ENCODE measurements at regions not wholly inside any gene's neighbourhood (a gene's known extent, or its start where the extent isn't known, plus 50 kb on each side); places are given as distances from the start of the nearest gene placed in this dataset.

DNA sequence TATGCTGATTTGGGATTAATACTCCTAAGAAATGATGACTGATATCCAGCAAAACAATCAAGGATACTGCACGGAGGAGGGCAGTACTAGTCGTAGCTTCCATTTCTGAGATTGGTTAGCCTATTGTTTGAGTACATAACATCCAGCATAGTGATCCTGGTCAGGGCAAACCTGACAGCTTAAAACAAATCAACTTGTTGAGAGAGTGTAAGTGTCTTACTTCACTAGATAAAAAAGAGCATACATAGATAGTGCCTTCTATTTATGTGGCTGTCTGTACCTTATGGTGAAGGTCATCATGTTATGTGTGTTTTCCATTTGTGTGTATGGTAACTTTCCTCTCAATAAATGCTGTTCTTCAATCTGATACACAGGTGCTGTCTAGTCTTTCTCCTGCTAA is 228.4 kb downstream of the PTGER3 start (continued):
- TF ChIP-seq GRHL2 (CRISPR knock-in tag; IDR thresholded peaks at IDR 0.05; ENCODE audit: insufficient replicate concordance, severe bottlenecking) = no peak
- no peak for TF ChIP-seq PRDM15 (CRISPR knock-in tag; IDR thresholded peaks at IDR 0.05)
- TF ChIP-seq JUN (CRISPR knock-in tag; IDR thresholded peaks at IDR 0.05) = no peak
- TF ChIP-seq, protein P1, sequence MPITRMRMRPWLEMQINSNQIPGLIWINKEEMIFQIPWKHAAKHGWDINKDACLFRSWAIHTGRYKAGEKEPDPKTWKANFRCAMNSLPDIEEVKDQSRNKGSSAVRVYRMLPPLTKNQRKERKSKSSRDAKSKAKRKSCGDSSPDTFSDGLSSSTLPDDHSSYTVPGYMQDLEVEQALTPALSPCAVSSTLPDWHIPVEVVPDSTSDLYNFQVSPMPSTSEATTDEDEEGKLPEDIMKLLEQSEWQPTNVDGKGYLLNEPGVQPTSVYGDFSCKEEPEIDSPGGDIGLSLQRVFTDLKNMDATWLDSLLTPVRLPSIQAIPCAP (CRISPR knock-in tag; IDR thresholded peaks at IDR 0.05) = no peak
- TF ChIP-seq ZNF263 (CRISPR knock-in tag; IDR thresholded peaks at IDR 0.05; ENCODE audit: low read depth) = no peak
- no peak for TF ChIP-seq ZNF219 (CRISPR knock-in tag; IDR thresholded peaks at IDR 0.05; ENCODE audit: borderline replicate concordance)

- CTCF ChIA-PET = no interaction called here
- POLR2A ChIA-PET = no interaction called here
- Mint-ChIP-seq H3K27me3 (ENCODE audit: low read depth) (no peaks in the 10 kb centered on the region), H3K4me3 (no peak overlapping the region), H3K27ac (no peak overlapping the region), H3K9me3 (peaks cover 1% of the 10 kb centered on the region), H3K4me1 (peaks cover 3% of the 10 kb centered on the region; the same call in 1 of the 2 replicates), H3K36me3 (no peaks in the 10 kb centered on the region)
- no peak for ATAC-seq
- no peak for TF ChIP-seq FOXK1 (CRISPR knock-in tag; IDR thresholded peaks at IDR 0.05)
- TF ChIP-seq MXD4 (CRISPR knock-in tag; IDR thresholded peaks at IDR 0.05; ENCODE audit: borderline replicate concordance) = no peak
- no peak for TF ChIP-seq ESRRA (CRISPR knock-in tag; IDR thresholded peaks at IDR 0.05; ENCODE audit: borderline replicate concordance)
- TF ChIP-seq, protein P2, sequence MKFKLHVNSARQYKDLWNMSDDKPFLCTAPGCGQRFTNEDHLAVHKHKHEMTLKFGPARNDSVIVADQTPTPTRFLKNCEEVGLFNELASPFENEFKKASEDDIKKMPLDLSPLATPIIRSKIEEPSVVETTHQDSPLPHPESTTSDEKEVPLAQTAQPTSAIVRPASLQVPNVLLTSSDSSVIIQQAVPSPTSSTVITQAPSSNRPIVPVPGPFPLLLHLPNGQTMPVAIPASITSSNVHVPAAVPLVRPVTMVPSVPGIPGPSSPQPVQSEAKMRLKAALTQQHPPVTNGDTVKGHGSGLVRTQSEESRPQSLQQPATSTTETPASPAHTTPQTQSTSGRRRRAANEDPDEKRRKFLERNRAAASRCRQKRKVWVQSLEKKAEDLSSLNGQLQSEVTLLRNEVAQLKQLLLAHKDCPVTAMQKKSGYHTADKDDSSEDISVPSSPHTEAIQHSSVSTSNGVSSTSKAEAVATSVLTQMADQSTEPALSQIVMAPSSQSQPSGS (CRISPR knock-in tag; IDR thresholded peaks at IDR 0.05; ENCODE audit: borderline replicate concordance, low read depth) = no peak
- no peak for TF ChIP-seq NR3C1 (CRISPR knock-in tag; conservative IDR thresholded peaks at IDR 0.05; ENCODE audit: low read depth)
- no peak for TF ChIP-seq TCF7 (CRISPR knock-in tag; IDR thresholded peaks at IDR 0.05; ENCODE audit: low read depth)
- no peak for TF ChIP-seq ZNF138 (CRISPR knock-in tag; conservative IDR thresholded peaks at IDR 0.05)
- no peak for TF ChIP-seq JAZF1 (CRISPR knock-in tag; IDR thresholded peaks at IDR 0.05)
- no peak for DNase-seq (ENCODE audit: low spot score)
Observed at GRCh38 chr1:70819785-70820184, 227.8 kb downstream of the PTGER3 start.

GRCh38 chr1:70820396-70820795 is 227.2 kb downstream of the PTGER3 start:
- DNase-seq (ENCODE audit: low spot score) (no peak), ATAC-seq (no peak)
- ChIA-PET POLR2A (no interaction called here), CTCF (no interaction called here)
- Mint-ChIP-seq H3K27me3 (ENCODE audit: low read depth) (no peaks in the 10 kb centered on the region), H3K27ac (no peak overlapping the region), H3K4me3 (no peak overlapping the region), H3K9me3 (peaks cover 7% of the 10 kb centered on the region), H3K36me3 (no peaks in the 10 kb centered on the region), H3K4me1 (peaks cover 5% of the 10 kb centered on the region; the same call in 1 of the 2 replicates)
- TF ChIP-seq, protein P3, sequence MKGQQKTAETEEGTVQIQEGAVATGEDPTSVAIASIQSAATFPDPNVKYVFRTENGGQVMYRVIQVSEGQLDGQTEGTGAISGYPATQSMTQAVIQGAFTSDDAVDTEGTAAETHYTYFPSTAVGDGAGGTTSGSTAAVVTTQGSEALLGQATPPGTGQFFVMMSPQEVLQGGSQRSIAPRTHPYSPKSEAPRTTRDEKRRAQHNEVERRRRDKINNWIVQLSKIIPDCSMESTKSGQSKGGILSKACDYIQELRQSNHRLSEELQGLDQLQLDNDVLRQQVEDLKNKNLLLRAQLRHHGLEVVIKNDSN (CRISPR knock-in tag; IDR thresholded peaks at IDR 0.05) = no peak
- TF ChIP-seq SMAD4 (CRISPR knock-in tag; IDR thresholded peaks at IDR 0.05) (no peak), ATF1 (CRISPR knock-in tag; IDR thresholded peaks at IDR 0.05) (no peak), ZNF512 (CRISPR knock-in tag; IDR thresholded peaks at IDR 0.05; ENCODE audit: borderline replicate concordance) (no peak), RELA (CRISPR knock-in tag; IDR thresholded peaks at IDR 0.05; ENCODE audit: borderline replicate concordance) (no peak), ZNF138 (CRISPR knock-in tag; conservative IDR thresholded peaks at IDR 0.05) (no peak), CREB1 (CRISPR knock-in tag; IDR thresholded peaks at IDR 0.05) (no peak), GTF2I (CRISPR knock-in tag; conservative IDR thresholded peaks at IDR 0.05) (no peak), ESRRA (CRISPR knock-in tag; IDR thresholded peaks at IDR 0.05; ENCODE audit: borderline replicate concordance) (no peak)
- TF ChIP-seq, protein P4, sequence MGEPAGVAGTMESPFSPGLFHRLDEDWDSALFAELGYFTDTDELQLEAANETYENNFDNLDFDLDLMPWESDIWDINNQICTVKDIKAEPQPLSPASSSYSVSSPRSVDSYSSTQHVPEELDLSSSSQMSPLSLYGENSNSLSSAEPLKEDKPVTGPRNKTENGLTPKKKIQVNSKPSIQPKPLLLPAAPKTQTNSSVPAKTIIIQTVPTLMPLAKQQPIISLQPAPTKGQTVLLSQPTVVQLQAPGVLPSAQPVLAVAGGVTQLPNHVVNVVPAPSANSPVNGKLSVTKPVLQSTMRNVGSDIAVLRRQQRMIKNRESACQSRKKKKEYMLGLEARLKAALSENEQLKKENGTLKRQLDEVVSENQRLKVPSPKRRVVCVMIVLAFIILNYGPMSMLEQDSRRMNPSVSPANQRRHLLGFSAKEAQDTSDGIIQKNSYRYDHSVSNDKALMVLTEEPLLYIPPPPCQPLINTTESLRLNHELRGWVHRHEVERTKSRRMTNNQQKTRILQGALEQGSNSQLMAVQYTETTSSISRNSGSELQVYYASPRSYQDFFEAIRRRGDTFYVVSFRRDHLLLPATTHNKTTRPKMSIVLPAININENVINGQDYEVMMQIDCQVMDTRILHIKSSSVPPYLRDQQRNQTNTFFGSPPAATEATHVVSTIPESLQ (CRISPR knock-in tag; IDR thresholded peaks at IDR 0.05) = no peak
- TF ChIP-seq, protein P5, sequence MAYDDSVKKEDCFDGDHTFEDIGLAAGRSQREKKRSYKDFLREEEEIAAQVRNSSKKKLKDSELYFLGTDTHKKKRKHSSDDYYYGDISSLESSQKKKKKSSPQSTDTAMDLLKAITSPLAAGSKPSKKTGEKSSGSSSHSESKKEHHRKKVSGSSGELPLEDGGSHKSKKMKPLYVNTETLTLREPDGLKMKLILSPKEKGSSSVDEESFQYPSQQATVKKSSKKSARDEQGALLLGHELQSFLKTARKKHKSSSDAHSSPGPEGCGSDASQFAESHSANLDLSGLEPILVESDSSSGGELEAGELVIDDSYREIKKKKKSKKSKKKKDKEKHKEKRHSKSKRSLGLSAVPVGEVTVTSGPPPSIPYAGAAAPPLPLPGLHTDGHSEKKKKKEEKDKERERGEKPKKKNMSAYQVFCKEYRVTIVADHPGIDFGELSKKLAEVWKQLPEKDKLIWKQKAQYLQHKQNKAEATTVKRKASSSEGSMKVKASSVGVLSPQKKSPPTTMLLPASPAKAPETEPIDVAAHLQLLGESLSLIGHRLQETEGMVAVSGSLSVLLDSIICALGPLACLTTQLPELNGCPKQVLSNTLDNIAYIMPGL (CRISPR knock-in tag; IDR thresholded peaks at IDR 0.05) = no peak

Measured in WTC11 (cell line).